CD14-positive monocyte (primary cell): ENCODE measurements at regions not wholly inside any gene's neighbourhood (a gene's known extent, or its start where the extent isn't known, plus 50 kb on each side); places are given as distances from the start of the nearest gene placed in this dataset.

Source experiments
- DNase-seq, 3 donors: peaks; one replicate each; pipeline ENCODE4 v3.0.0-alpha.2; 2011 to 2022
- H2AFZ ChIP-seq: 2 replicates; pipeline ENCODE4 v1.6.0; 2012; ENCODE audit warnings: mild to moderate bottlenecking, low read depth, low read length, inconsistent platforms; ENCODE audit not compliant: insufficient read depth, poor library complexity, severe bottlenecking
- H3K27ac ChIP-seq, 2 donors: 1 replicate in 1 of 2; 2 replicates in 1 of 2; pipeline ENCODE4 v1.5.1; 2012 to 2013; ENCODE audit warnings: low read length in 2 of 2, control low read depth in 1 of 2, inconsistent platforms in 1 of 2, low read depth in 1 of 2, mild to moderate bottlenecking in 1 of 2
- H3K27me3 ChIP-seq, 2 donors: one replicate each; pipeline versions ENCODE4 v1.6.0 to v1.6.1; 2011 to 2013; ENCODE audit warnings: low read length in 2 of 2; ENCODE audit not compliant: control insufficient read depth in 2 of 2, insufficient read depth in 2 of 2
- H3K36me3 ChIP-seq, 2 donors: replicated peaks in 1 of 2; 1 replicate in 1 of 2; 2 replicates in 1 of 2; pipeline versions ENCODE4 v1.5.1 to v1.6.1; 2012 to 2013; ENCODE audit warnings: low read length in 2 of 2, control low read depth in 1 of 2, inconsistent platforms in 1 of 2, mild to moderate bottlenecking in 1 of 2; ENCODE audit not compliant: insufficient read depth in 2 of 2, control insufficient read depth in 1 of 2
- H3K4me1 ChIP-seq, 2 donors: 1 replicate in 1 of 2; 2 replicates in 1 of 2; pipeline versions ENCODE4 v1.5.1 to v1.6.1; 2012 to 2013; ENCODE audit warnings: low read length in 2 of 2, control low read depth in 1 of 2, inconsistent platforms in 1 of 2, mild to moderate bottlenecking in 1 of 2, moderate library complexity in 1 of 2; ENCODE audit not compliant: insufficient read depth in 2 of 2, control insufficient read depth in 1 of 2
- H3K4me2 ChIP-seq: replicated peaks from 2 replicates; pipeline ENCODE3; 2012; ENCODE audit warnings: low read length, moderate library complexity, mild to moderate bottlenecking; ENCODE audit not compliant: poor library complexity, severe bottlenecking; ENCODE audit errors: extremely low read depth
- H3K4me3 ChIP-seq, 3 experiments: fragments of 200-600 bp in 1 of 3; sonication (generic) in 1 of 3; replicated peaks in 1 of 3; 1 replicate in 2 of 3; 2 replicates in 1 of 3; pipeline ENCODE4 v1.5.1; 2011 to 2013; ENCODE audit warnings: low read length in 3 of 3, mild to moderate bottlenecking in 3 of 3, control low read depth in 2 of 3, low read depth in 2 of 3, inconsistent platforms in 1 of 3, moderate library complexity in 1 of 3
- H3K79me2 ChIP-seq: 2 replicates; pipeline ENCODE4 v1.6.0; 2012; ENCODE audit warnings: mild to moderate bottlenecking, control low read depth, inconsistent platforms, low read length, moderate library complexity; ENCODE audit not compliant: insufficient read depth
- H3K9ac ChIP-seq: 2 replicates; pipeline ENCODE4 v1.6.0; 2017; ENCODE audit warnings: low read length, mild to moderate bottlenecking; ENCODE audit not compliant: insufficient read depth, poor library complexity, severe bottlenecking
- H3K9me3 ChIP-seq, 2 donors: replicated peaks in 1 of 2; 1 replicate in 1 of 2; 2 replicates in 1 of 2; pipeline versions ENCODE4 v1.5.1 to v1.6.1; 2012 to 2013; ENCODE audit warnings: low read length in 2 of 2, control low read depth in 1 of 2; ENCODE audit not compliant: control insufficient read depth in 1 of 2, insufficient read depth in 1 of 2
- H4K20me1 ChIP-seq: 2 replicates; pipeline ENCODE4 v1.6.0; 2012; ENCODE audit warnings: mild to moderate bottlenecking, low read length, control low read depth, moderate library complexity; ENCODE audit not compliant: insufficient read depth
- H3K27ac Mint-ChIP-seq, 7 donors: one replicate each; pipeline ENCODE4 v1.8.0; 2020; ENCODE audit warnings: mild to moderate bottlenecking in 7 of 7, mixed read lengths in 7 of 7, moderate library complexity in 6 of 7, inconsistent platforms in 2 of 7
- H3K27me3 Mint-ChIP-seq, 3 donors: one replicate each; pipeline ENCODE4 v1.8.0; 2021 to 2022; ENCODE audit warnings: low read depth in 3 of 3, mild to moderate bottlenecking in 3 of 3, mixed read lengths in 3 of 3, moderate library complexity in 3 of 3, inconsistent platforms in 1 of 3
- H3K36me3 Mint-ChIP-seq, 2 donors: one replicate each; pipeline ENCODE4 v1.8.0; 2020; ENCODE audit warnings: mixed read lengths in 2 of 2, inconsistent platforms in 1 of 2, mild to moderate bottlenecking in 1 of 2
- H3K4me1 Mint-ChIP-seq: one replicate; pipeline ENCODE4 v1.8.0; 2020; ENCODE audit warnings: mild to moderate bottlenecking, mixed read lengths
- H3K4me3 Mint-ChIP-seq, 2 donors: one replicate each; pipeline ENCODE4 v1.8.0; 2020; ENCODE audit warnings: mild to moderate bottlenecking in 2 of 2, mixed read lengths in 2 of 2, moderate library complexity in 1 of 2
- H3K9me3 Mint-ChIP-seq, 7 donors: one replicate each; pipeline ENCODE4 v1.8.0; 2020 to 2022; ENCODE audit warnings: mixed read lengths in 7 of 7, mild to moderate bottlenecking in 6 of 7, moderate library complexity in 6 of 7, inconsistent platforms in 2 of 7
- WGBS: methylation state at CpG from one replicate; pipeline ENCODE4 v1.1.5; 2013; ENCODE audit warnings: missing lambda C conversion rate; ENCODE audit not compliant: insufficient coverage; 5-methylcytosine and 5-hydroxymethylcytosine counted together
- intact Hi-C, 2 donors: fragments of 100-400 bp; cut with micrococcal nuclease; formaldehyde crosslinking; loops; one replicate each; pipeline versions ENCODE4 v1.15.0 to v1.15.1; 2023
- TF ChIP-seq, protein P1 (sequence below): fragments of 200-600 bp; IDR thresholded peaks from one replicate; pipeline ENCODE4 v1.8.0; 2022; ENCODE audit warnings: antibody characterized with exemption, mild to moderate bottlenecking

- Histone ChIP-seq H3K4me2 (no peak overlapping the region), H3K27ac (no peak overlapping the region), H3K79me2 (no peaks in the 10 kb centered on the region), H3K27me3 (no peaks in the 10 kb centered on the region), H3K36me3 (no peaks in the 10 kb centered on the region), H3K9ac (no peak overlapping the region), H2AFZ (no peak overlapping the region), H4K20me1 (no peaks in the 10 kb centered on the region), H3K4me1 (no peaks in the 10 kb centered on the region), H3K4me3 (no peak overlapping the region), H3K9me3 (no peaks in the 10 kb centered on the region)
- H3K27me3 Mint-ChIP-seq, result no peaks in the 10 kb centered on the region
- intact Hi-C loops, result no loop called here
- no CpG with 5 or more reads among the region's 3 CpGs for WGBS
- peaks cover 0 to 7% (median 1%) of the 10 kb centered on the region in 7 donors for H3K9me3 Mint-ChIP-seq
- H3K27ac Mint-ChIP-seq, result no peak overlapping the region
- no peak for DNase-seq
- H3K36me3 Mint-ChIP-seq, result no peaks in the 10 kb centered on the region
- TF ChIP-seq, protein P1, sequence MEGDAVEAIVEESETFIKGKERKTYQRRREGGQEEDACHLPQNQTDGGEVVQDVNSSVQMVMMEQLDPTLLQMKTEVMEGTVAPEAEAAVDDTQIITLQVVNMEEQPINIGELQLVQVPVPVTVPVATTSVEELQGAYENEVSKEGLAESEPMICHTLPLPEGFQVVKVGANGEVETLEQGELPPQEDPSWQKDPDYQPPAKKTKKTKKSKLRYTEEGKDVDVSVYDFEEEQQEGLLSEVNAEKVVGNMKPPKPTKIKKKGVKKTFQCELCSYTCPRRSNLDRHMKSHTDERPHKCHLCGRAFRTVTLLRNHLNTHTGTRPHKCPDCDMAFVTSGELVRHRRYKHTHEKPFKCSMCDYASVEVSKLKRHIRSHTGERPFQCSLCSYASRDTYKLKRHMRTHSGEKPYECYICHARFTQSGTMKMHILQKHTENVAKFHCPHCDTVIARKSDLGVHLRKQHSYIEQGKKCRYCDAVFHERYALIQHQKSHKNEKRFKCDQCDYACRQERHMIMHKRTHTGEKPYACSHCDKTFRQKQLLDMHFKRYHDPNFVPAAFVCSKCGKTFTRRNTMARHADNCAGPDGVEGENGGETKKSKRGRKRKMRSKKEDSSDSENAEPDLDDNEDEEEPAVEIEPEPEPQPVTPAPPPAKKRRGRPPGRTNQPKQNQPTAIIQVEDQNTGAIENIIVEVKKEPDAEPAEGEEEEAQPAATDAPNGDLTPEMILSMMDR, result no peak
- H3K4me1 Mint-ChIP-seq, result no peaks in the 10 kb centered on the region
- H3K4me3 Mint-ChIP-seq, result no peak overlapping the region
Observed at GRCh38 chr1:191483988-191484387, 674.3 kb upstream of the RGS18 start.

DNA sequence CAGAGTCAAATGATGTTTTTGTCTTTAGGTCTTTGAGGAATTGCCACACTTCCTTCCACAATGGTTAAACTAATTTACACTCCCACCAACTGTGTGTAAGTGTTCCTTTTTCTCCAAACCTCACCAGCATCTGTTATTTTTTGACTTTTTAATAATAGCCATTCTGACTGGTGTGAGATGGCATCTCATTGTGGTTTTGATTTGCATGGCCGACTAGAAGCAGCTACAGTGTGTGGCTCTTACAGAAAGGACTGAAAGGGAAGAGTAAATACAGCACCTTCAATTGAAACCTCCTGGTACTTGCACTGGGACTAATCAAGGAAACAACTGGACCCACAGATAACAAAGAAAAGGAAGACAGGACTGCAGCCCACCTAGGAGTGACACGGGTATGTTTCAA is 668.0 kb upstream of the RGS18 start:
- no peaks in the 10 kb centered on the region for H3K79me2 ChIP-seq
- H3K27ac ChIP-seq, result no peak overlapping the region
- H3K36me3 ChIP-seq, result no peaks in the 10 kb centered on the region
- intact Hi-C loops, result no loop called here
- no peak overlapping the region for H3K4me2 ChIP-seq
- Mint-ChIP-seq H3K4me3 (no peak overlapping the region), H3K27ac (no peak overlapping the region), H3K9me3 (peaks cover 0 to 13% (median 7%) of the 10 kb centered on the region in 7 donors), H3K36me3 (no peaks in the 10 kb centered on the region), H3K4me1 (no peaks in the 10 kb centered on the region), H3K27me3 (no peaks in the 10 kb centered on the region)
- peaks cover 0 to 3% of the 10 kb centered on the region in 2 donors for H3K9me3 ChIP-seq
- no peak for DNase-seq
- TF ChIP-seq, protein P1, result no peak
- no peak overlapping the region for H3K9ac ChIP-seq
- H4K20me1 ChIP-seq, result no peaks in the 10 kb centered on the region
- no peak overlapping the region for H3K4me3 ChIP-seq
- H3K27me3 ChIP-seq, result no peaks in the 10 kb centered on the region
- no peak overlapping the region for H2AFZ ChIP-seq
- no peaks in the 10 kb centered on the region for H3K4me1 ChIP-seq
- no CpG with 5 or more reads among the region's 2 CpGs for WGBS
